Smooth muscle cell (in vitro differentiated cells): ENCODE measurements at regions not wholly inside any gene's neighbourhood (a gene's known extent, or its start where the extent isn't known, plus 50 kb on each side); places are given as distances from the start of the nearest gene placed in this dataset.

Source experiments
- DNase-seq: peaks from one replicate; lab custom pipeline; 2025; ENCODE audit not compliant: unreplicated experiment; lab: John Stamatoyannopoulos, UW
- H2AFZ ChIP-seq: fragments of 200-600 bp; sonication (generic); 2 replicates; pipeline ENCODE4 v1.6.0; 2016; ENCODE audit warnings: antibody characterized with exemption, low read depth, mild to moderate bottlenecking
- H3F3A ChIP-seq: fragments of 200-600 bp; sonication (generic); 2 replicates; pipeline ENCODE4 v1.6.0; 2017; ENCODE audit warnings: antibody characterized with exemption, low read depth
- H3K27ac ChIP-seq: fragments of 200-600 bp; sonication (generic); 2 replicates; pipeline ENCODE4 v1.5.1; 2016; ENCODE audit warnings: low read depth, mild to moderate bottlenecking
- H3K27me3 ChIP-seq: fragments of 200-600 bp; sonication (generic); 2 replicates; pipeline ENCODE4 v1.6.1; 2016; ENCODE audit warnings: low read depth, mild to moderate bottlenecking
- H3K36me3 ChIP-seq: fragments of 200-600 bp; sonication (generic); 2 replicates; pipeline ENCODE4 v1.5.1; 2016; ENCODE audit warnings: low read depth
- H3K4me1 ChIP-seq: fragments of 200-600 bp; sonication (generic); 2 replicates; pipeline ENCODE4 v1.5.1; 2016; ENCODE audit warnings: low read depth
- H3K4me2 ChIP-seq: fragments of 200-600 bp; sonication (generic); 2 replicates; pipeline ENCODE4 v1.6.0; 2016; ENCODE audit warnings: mild to moderate bottlenecking
- H3K4me3 ChIP-seq: fragments of 200-600 bp; sonication (generic); 2 replicates; pipeline ENCODE4 v1.5.1; 2016; ENCODE audit warnings: mild to moderate bottlenecking
- H3K79me2 ChIP-seq: fragments of 200-600 bp; sonication (generic); 2 replicates; pipeline ENCODE4 v1.6.0; 2016; ENCODE audit warnings: low read depth, mild to moderate bottlenecking
- H3K9ac ChIP-seq: fragments of 200-600 bp; sonication (generic); 2 replicates; pipeline ENCODE4 v1.6.0; 2016; ENCODE audit warnings: low read depth
- H3K9me3 ChIP-seq: fragments of 200-600 bp; sonication (generic); replicated peaks from 2 replicates; pipeline ENCODE4 v1.5.1; 2016; ENCODE audit warnings: low read depth
- H4K20me1 ChIP-seq: fragments of 200-600 bp; sonication (generic); 2 replicates; pipeline ENCODE4 v1.6.0; 2016; ENCODE audit warnings: low read depth
- WGBS: methylation state at CpG from one replicate; pipeline ENCODE4 v1.1.7; 2016; ENCODE audit warnings: low lambda C conversion rate; 5-methylcytosine and 5-hydroxymethylcytosine counted together
- TF ChIP-seq, protein P1 (sequence below): fragments of 200-600 bp; sonication (generic); IDR thresholded peaks from 2 replicates; pipeline ENCODE4 v1.5.1; 2017; ENCODE audit warnings: borderline replicate concordance, mild to moderate bottlenecking, antibody characterized with exemption; ENCODE audit not compliant: insufficient read depth, poor library complexity, severe bottlenecking

DNA sequence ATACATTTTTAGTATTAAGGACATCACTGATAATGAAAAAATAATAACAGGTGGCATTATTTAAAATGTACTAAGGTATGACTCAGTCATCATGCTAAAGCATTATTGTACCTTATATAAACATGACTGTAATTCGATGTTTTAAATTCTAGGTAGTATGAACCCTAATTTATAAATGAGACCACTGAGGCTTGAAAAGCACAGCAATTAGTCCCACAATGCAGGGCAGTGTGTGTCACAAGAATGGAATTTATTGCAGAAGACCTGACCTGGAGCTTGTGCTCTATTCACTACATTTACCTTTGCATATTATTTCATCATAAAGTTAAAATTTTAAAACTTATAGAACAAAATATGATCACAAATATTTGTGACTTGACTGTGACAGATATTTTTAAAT lies 358.5 kb upstream of the DSEL start:
- H3K79me2 ChIP-seq: no peaks in the 10 kb centered on the region
- H3F3A ChIP-seq: peaks cover 3% of the 10 kb centered on the region
- H3K27me3 ChIP-seq: no peaks in the 10 kb centered on the region
- H4K20me1 ChIP-seq: no peaks in the 10 kb centered on the region
- H3K9me3 ChIP-seq: no peaks in the 10 kb centered on the region
- TF ChIP-seq, protein P1, sequence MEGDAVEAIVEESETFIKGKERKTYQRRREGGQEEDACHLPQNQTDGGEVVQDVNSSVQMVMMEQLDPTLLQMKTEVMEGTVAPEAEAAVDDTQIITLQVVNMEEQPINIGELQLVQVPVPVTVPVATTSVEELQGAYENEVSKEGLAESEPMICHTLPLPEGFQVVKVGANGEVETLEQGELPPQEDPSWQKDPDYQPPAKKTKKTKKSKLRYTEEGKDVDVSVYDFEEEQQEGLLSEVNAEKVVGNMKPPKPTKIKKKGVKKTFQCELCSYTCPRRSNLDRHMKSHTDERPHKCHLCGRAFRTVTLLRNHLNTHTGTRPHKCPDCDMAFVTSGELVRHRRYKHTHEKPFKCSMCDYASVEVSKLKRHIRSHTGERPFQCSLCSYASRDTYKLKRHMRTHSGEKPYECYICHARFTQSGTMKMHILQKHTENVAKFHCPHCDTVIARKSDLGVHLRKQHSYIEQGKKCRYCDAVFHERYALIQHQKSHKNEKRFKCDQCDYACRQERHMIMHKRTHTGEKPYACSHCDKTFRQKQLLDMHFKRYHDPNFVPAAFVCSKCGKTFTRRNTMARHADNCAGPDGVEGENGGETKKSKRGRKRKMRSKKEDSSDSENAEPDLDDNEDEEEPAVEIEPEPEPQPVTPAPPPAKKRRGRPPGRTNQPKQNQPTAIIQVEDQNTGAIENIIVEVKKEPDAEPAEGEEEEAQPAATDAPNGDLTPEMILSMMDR: no peak
- no peak for DNase-seq
- no peak overlapping the region for H3K4me2 ChIP-seq
- H2AFZ ChIP-seq: no peak overlapping the region
- 81% methylated on average over 1 of the region's 1 CpG for WGBS
- no peaks in the 10 kb centered on the region for H3K4me1 ChIP-seq
- H3K4me3 ChIP-seq: no peak overlapping the region
- no peak overlapping the region for H3K27ac ChIP-seq
- H3K9ac ChIP-seq: no peak overlapping the region
- H3K36me3 ChIP-seq: no peaks in the 10 kb centered on the region

DNA sequence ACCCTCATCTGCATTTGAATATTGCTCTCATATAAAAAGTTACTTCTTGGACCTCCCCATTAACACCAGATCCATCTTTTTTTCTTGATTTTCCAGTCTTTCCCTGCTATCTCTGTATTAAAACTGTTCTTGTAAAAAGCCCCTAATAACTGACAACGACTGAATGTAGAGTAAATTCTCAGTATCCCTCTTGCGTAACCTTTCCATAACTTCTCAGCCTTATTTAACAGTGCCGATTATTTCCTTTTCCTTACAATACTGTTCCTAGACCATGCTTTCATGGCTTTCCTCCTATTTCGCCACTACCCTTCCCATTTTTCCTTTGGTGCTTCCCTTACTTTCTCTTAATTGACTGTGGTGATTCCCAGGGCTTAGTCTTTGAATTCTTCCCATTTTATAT lies 348.9 kb upstream of the DSEL start:
- H3K27me3 ChIP-seq: no peaks in the 10 kb centered on the region
- no peaks in the 10 kb centered on the region for H4K20me1 ChIP-seq
- H3K9me3 ChIP-seq: no peaks in the 10 kb centered on the region
- DNase-seq: no peak
- peaks cover 4% of the 10 kb centered on the region for H3K4me1 ChIP-seq
- H3K4me3 ChIP-seq: no peak overlapping the region
- H3K36me3 ChIP-seq: no peaks in the 10 kb centered on the region
- no peak overlapping the region for H2AFZ ChIP-seq
- no peak overlapping the region for H3K27ac ChIP-seq
- H3K9ac ChIP-seq: no peak overlapping the region
- no peaks in the 10 kb centered on the region for H3K79me2 ChIP-seq
- WGBS: 74% methylated on average over 4 of the region's 4 CpGs
- peak overlapping the region; percentile 10 for H3K4me2 ChIP-seq
- TF ChIP-seq, protein P1: no peak
- peaks cover 6% of the 10 kb centered on the region for H3F3A ChIP-seq

DNA sequence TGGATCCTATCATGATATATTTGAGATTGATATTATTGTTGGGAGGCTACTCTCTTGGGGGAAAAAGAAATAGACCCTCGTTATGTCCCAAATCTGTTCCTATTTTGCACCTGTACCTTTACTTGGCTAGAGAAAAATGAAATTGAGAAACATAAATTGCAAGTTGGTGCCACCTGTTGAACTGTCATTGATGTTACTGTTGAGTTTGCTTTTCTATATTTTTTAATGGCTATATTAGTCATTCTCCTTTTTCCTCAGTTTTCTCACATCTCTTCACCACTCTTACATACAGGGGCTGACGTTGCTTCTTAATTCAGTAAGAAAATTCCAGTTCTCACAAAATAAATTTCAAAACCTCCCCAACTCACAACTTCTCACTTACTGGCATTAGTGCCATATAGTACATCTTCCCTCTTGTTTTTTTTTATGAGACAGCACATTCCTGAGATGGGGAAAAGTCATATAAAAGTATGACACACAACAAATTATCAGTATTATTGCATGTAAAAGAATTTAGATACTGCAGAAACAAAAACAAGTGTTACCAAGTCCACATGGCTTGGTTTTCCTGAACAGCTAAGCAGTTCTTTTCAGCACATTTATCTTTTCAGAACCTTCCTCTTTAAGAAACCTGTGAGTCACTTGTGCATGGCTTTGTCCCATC lies 348.3 kb upstream of the DSEL start:
- Histone ChIP-seq H3K9me3 (no peaks in the 10 kb centered on the region), H3K79me2 (no peaks in the 10 kb centered on the region), H3K27ac (no peak overlapping the region), H2AFZ (no peak overlapping the region), H3K36me3 (no peaks in the 10 kb centered on the region), H3K4me1 (peaks cover 4% of the 10 kb centered on the region), H3K4me3 (no peak overlapping the region), H3F3A (peaks cover 6% of the 10 kb centered on the region), H4K20me1 (no peaks in the 10 kb centered on the region), H3K9ac (no peak overlapping the region), H3K4me2 (no peak overlapping the region), H3K27me3 (no peaks in the 10 kb centered on the region)
- 60% methylated on average over 2 of the region's 2 CpGs for WGBS
- TF ChIP-seq, protein P1: no peak
- no peak for DNase-seq

DNA sequence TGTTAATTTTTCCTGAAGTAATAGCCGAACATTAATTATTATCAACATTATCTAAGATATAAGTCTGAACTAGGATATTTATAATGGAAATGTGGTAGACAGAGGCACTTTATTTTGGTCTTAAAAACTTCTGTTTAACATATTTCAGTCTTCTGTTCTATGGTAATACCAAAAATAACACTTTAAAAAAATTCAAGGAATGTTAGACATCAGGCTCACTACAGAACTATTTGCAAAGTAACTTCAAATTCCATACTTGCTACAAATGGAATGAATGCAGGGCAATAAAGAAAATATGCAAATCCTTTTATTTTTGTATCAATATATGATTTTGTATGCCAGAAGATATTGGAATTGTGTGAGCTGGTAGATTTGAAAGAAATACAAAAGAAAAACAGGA lies 345.5 kb upstream of the DSEL start:
- Histone ChIP-seq H2AFZ (no peak overlapping the region), H3K4me1 (peaks cover 4% of the 10 kb centered on the region), H3K36me3 (no peaks in the 10 kb centered on the region), H3K4me2 (no peak overlapping the region), H3K27ac (no peak overlapping the region), H3F3A (peaks cover 6% of the 10 kb centered on the region), H3K9ac (no peak overlapping the region), H3K79me2 (no peaks in the 10 kb centered on the region), H3K27me3 (no peaks in the 10 kb centered on the region), H4K20me1 (no peaks in the 10 kb centered on the region), H3K4me3 (no peak overlapping the region), H3K9me3 (no peaks in the 10 kb centered on the region)
- TF ChIP-seq, protein P1: no peak
- no peak for DNase-seq
- WGBS: 91% methylated on average over 1 of the region's 1 CpG
